ENCODE measurements at regions not wholly inside any gene's neighbourhood (a gene's known extent, or its start where the extent isn't known, plus 50 kb on each side); places are given as distances from the start of the nearest gene placed in this dataset.

GRCh38 chr6:139539852-139540251 lies 165.4 kb upstream of the CITED2 start:
- TF ChIP-seq, protein P1, sequence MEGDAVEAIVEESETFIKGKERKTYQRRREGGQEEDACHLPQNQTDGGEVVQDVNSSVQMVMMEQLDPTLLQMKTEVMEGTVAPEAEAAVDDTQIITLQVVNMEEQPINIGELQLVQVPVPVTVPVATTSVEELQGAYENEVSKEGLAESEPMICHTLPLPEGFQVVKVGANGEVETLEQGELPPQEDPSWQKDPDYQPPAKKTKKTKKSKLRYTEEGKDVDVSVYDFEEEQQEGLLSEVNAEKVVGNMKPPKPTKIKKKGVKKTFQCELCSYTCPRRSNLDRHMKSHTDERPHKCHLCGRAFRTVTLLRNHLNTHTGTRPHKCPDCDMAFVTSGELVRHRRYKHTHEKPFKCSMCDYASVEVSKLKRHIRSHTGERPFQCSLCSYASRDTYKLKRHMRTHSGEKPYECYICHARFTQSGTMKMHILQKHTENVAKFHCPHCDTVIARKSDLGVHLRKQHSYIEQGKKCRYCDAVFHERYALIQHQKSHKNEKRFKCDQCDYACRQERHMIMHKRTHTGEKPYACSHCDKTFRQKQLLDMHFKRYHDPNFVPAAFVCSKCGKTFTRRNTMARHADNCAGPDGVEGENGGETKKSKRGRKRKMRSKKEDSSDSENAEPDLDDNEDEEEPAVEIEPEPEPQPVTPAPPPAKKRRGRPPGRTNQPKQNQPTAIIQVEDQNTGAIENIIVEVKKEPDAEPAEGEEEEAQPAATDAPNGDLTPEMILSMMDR (IDR thresholded peaks at IDR 0.05), result no peak
- TF ChIP-seq ZFX (IDR thresholded peaks at IDR 0.05; ENCODE audit: borderline replicate concordance), result no peak
